Naive B cell (primary cell): ENCODE measurements at regions not wholly inside any gene's neighbourhood (a gene's known extent, or its start where the extent isn't known, plus 50 kb on each side); places are given as distances from the start of the nearest gene placed in this dataset.

Experiments used
- ATAC-seq, 2 donors: fragments of 150-1000 bp; cut with Tn5 transposase; 2 replicates each; pipeline ENCODE4 v1.10.0; 2021; ENCODE audit warnings: low read depth in 2 of 2, mild to moderate bottlenecking in 2 of 2, moderate library complexity in 2 of 2
- DNase-seq: peaks from one replicate; pipeline ENCODE4 v3.0.0; 2022
- H3K27ac Mint-ChIP-seq, 6 donors: one replicate each; pipeline ENCODE4 v1.8.0; 2020 to 2022; ENCODE audit warnings: mild to moderate bottlenecking in 6 of 6, mixed read lengths in 6 of 6, moderate library complexity in 5 of 6, inconsistent platforms in 2 of 6
- H3K27me3 Mint-ChIP-seq, 3 donors: one replicate each; pipeline ENCODE4 v1.8.0; 2021 to 2022; ENCODE audit warnings: mixed read lengths in 3 of 3, mild to moderate bottlenecking in 1 of 3
- H3K36me3 Mint-ChIP-seq, 2 donors: one replicate each; pipeline ENCODE4 v1.8.0; 2020 to 2022; ENCODE audit warnings: mixed read lengths in 2 of 2, inconsistent platforms in 1 of 2, mild to moderate bottlenecking in 1 of 2
- H3K4me1 Mint-ChIP-seq, 3 donors: one replicate each; pipeline ENCODE4 v1.8.0; 2020 to 2022; ENCODE audit warnings: mixed read lengths in 3 of 3, inconsistent platforms in 1 of 3, mild to moderate bottlenecking in 1 of 3, moderate library complexity in 1 of 3
- H3K4me3 Mint-ChIP-seq, 8 donors: one replicate each; pipeline ENCODE4 v1.8.0; 2020 to 2022; ENCODE audit warnings: mild to moderate bottlenecking in 8 of 8, mixed read lengths in 8 of 8, moderate library complexity in 8 of 8, inconsistent platforms in 2 of 8
- H3K9me3 Mint-ChIP-seq, 7 donors: one replicate each; pipeline ENCODE4 v1.8.0; 2020 to 2022; ENCODE audit warnings: mixed read lengths in 7 of 7, mild to moderate bottlenecking in 5 of 7, inconsistent platforms in 2 of 7, moderate library complexity in 1 of 7

- Mint-ChIP-seq H3K4me3 (no peak overlapping the region), H3K4me1 (peaks cover 10 to 22% (median 22%) of the 10 kb centered on the region in 3 donors), H3K9me3 (no peaks in the 10 kb centered on the region), H3K27me3 (peaks cover 20 to 48% (median 43%) of the 10 kb centered on the region in 3 donors), H3K27ac (peak overlapping the region in 2 of 6 donors; percentile 26 to 71), H3K36me3 (no peaks in the 10 kb centered on the region)
- DNase-seq = no peak
- ATAC-seq = no peak
Measured at GRCh38 chr20:50289581-50289980, 99.0 kb downstream of the CEBPB start.

- Mint-ChIP-seq H3K36me3 (no peaks in the 10 kb centered on the region), H3K9me3 (no peaks in the 10 kb centered on the region), H3K27me3 (peaks cover 20 to 50% (median 44%) of the 10 kb centered on the region in 3 donors), H3K27ac (no peak overlapping the region), H3K4me1 (peaks cover 10 to 18% (median 16%) of the 10 kb centered on the region in 3 donors), H3K4me3 (no peak overlapping the region)
- no peak for DNase-seq
- ATAC-seq = no peak
Measured at GRCh38 chr20:50290112-50290511, 99.5 kb downstream of the CEBPB start.

- no peak for ATAC-seq
Measured at GRCh38 chr20:50290808-50291207, 100.2 kb downstream of the CEBPB start.

GRCh38 chr20:50291254-50292078, 100.8 kb downstream of the CEBPB start:
- Mint-ChIP-seq H3K27me3 (peaks cover 16 to 54% (median 50%) of the 10 kb centered on the region in 3 donors), H3K4me1 (peaks cover 3 to 8% (median 5%) of the 10 kb centered on the region in 3 donors), H3K36me3 (no peaks in the 10 kb centered on the region), H3K9me3 (no peaks in the 10 kb centered on the region), H3K4me3 (no peak overlapping the region), H3K27ac (peak overlapping the region in 2 of 6 donors; percentile 52 to 88)
- ATAC-seq = no peak
- no peak for DNase-seq

More at GRCh38 chr20:50290808-50291207, 100.2 kb downstream of the CEBPB start:
- peak overlapping the region in 1 of 6 donors; percentile 88 for H3K27ac Mint-ChIP-seq
- no peaks in the 10 kb centered on the region for H3K36me3 Mint-ChIP-seq
- H3K4me3 Mint-ChIP-seq = peak overlapping the region in 1 of 8 donors; percentile 55
- no peak for DNase-seq
- no peaks in the 10 kb centered on the region for H3K9me3 Mint-ChIP-seq
- H3K27me3 Mint-ChIP-seq = peaks cover 16 to 51% (median 50%) of the 10 kb centered on the region in 3 donors
- peaks cover 6 to 12% (median 9%) of the 10 kb centered on the region in 3 donors for H3K4me1 Mint-ChIP-seq

GRCh38 chr20:50292079-50292590, 101.5 kb downstream of the CEBPB start:
- H3K36me3 Mint-ChIP-seq = no peaks in the 10 kb centered on the region
- H3K4me1 Mint-ChIP-seq = peaks cover 0 to 5% (median 5%) of the 10 kb centered on the region in 3 donors
- H3K9me3 Mint-ChIP-seq = no peaks in the 10 kb centered on the region
- no peak overlapping the region for H3K4me3 Mint-ChIP-seq
- peak overlapping the region in 1 of 6 donors; percentile 52 for H3K27ac Mint-ChIP-seq
- no peak for DNase-seq
- H3K27me3 Mint-ChIP-seq = peaks cover 16 to 54% (median 50%) of the 10 kb centered on the region in 3 donors
- ATAC-seq = no peak

GRCh38 chr20:50292591-50293283, 102.1 kb downstream of the CEBPB start:
- DNase-seq (no peak), ATAC-seq (no peak)
- Mint-ChIP-seq H3K27ac (no peak overlapping the region), H3K9me3 (no peaks in the 10 kb centered on the region), H3K36me3 (no peaks in the 10 kb centered on the region), H3K27me3 (peaks cover 15 to 52% (median 49%) of the 10 kb centered on the region in 3 donors), H3K4me3 (no peak overlapping the region), H3K4me1 (peaks cover 4 to 11% (median 9%) of the 10 kb centered on the region in 3 donors)

GRCh38 chr20:50293284-50294139, 102.9 kb downstream of the CEBPB start:
- Mint-ChIP-seq H3K4me3 (no peak overlapping the region), H3K27me3 (peaks cover 17 to 52% (median 49%) of the 10 kb centered on the region in 3 donors), H3K9me3 (no peaks in the 10 kb centered on the region), H3K36me3 (no peaks in the 10 kb centered on the region), H3K4me1 (peaks cover 10 to 16% (median 15%) of the 10 kb centered on the region in 3 donors), H3K27ac (no peak overlapping the region)
- no peak for DNase-seq
- no peak for ATAC-seq

- Mint-ChIP-seq H3K4me1 (peaks cover 10 to 16% (median 15%) of the 10 kb centered on the region in 3 donors), H3K9me3 (no peaks in the 10 kb centered on the region), H3K27me3 (peaks cover 12 to 50% (median 42%) of the 10 kb centered on the region in 3 donors), H3K27ac (peak overlapping the region in 1 of 6 donors; percentile 8), H3K4me3 (no peak overlapping the region), H3K36me3 (no peaks in the 10 kb centered on the region)
- DNase-seq (no peak), ATAC-seq (no peak)
Measured at GRCh38 chr20:50294164-50295088, 103.8 kb downstream of the CEBPB start.

GRCh38 chr20:50295345-50295744, 104.7 kb downstream of the CEBPB start:
- DNase-seq (no peak), ATAC-seq (no peak)
- no peaks in the 10 kb centered on the region for H3K9me3 Mint-ChIP-seq

GRCh38 chr20:50295762-50296449, 105.3 kb downstream of the CEBPB start:
- no peak overlapping the region for H3K4me3 Mint-ChIP-seq
- ATAC-seq (no peak), DNase-seq (no peak)
- no peak overlapping the region for H3K27ac Mint-ChIP-seq
- H3K27me3 Mint-ChIP-seq = peaks cover 14 to 48% (median 39%) of the 10 kb centered on the region in 3 donors
- H3K4me1 Mint-ChIP-seq = peaks cover 10 to 16% (median 15%) of the 10 kb centered on the region in 3 donors
- H3K36me3 Mint-ChIP-seq = no peaks in the 10 kb centered on the region
- no peaks in the 10 kb centered on the region for H3K9me3 Mint-ChIP-seq

More at GRCh38 chr20:50295345-50295744, 104.7 kb downstream of the CEBPB start:
- Mint-ChIP-seq H3K27me3 (peaks cover 15 to 46% (median 38%) of the 10 kb centered on the region in 3 donors), H3K27ac (peak overlapping the region in 1 of 6 donors; percentile 79), H3K4me1 (peaks cover 10 to 16% (median 15%) of the 10 kb centered on the region in 3 donors), H3K36me3 (no peaks in the 10 kb centered on the region), H3K4me3 (no peak overlapping the region)

GRCh38 chr20:50296450-50297375, 106.1 kb downstream of the CEBPB start:
- no peak for DNase-seq
- Mint-ChIP-seq H3K9me3 (no peaks in the 10 kb centered on the region), H3K27me3 (peaks cover 12 to 51% (median 41%) of the 10 kb centered on the region in 3 donors), H3K36me3 (no peaks in the 10 kb centered on the region), H3K4me3 (peak overlapping the region in 3 of 8 donors; percentile 37 to 57 (median 39)), H3K4me1 (peaks cover 10 to 16% (median 15%) of the 10 kb centered on the region in 3 donors), H3K27ac (peak overlapping the region in 2 of 6 donors; percentile 6 to 79)
- no peak for ATAC-seq
